H9 (cell line): ENCODE measurements at regions not wholly inside any gene's neighbourhood (a gene's known extent, or its start where the extent isn't known, plus 50 kb on each side); places are given as distances from the start of the nearest gene placed in this dataset.

Source experiments
- DNase-seq: peaks from one replicate; pipeline ENCODE4 v3.0.0-alpha.2; 2017
- H2AFZ ChIP-seq: one replicate; pipeline ENCODE4 v1.6.1; 2013; ENCODE audit warnings: mild to moderate bottlenecking, low read length, control low read depth, moderate library complexity
- H2AK5ac ChIP-seq: 2 replicates; pipeline ENCODE4 v1.6.1; 2013; ENCODE audit warnings: low read length, control low read depth, mixed read lengths; ENCODE audit not compliant: insufficient read length
- H2BK120ac ChIP-seq: one replicate; pipeline ENCODE4 v1.6.1; 2013; ENCODE audit warnings: low read depth, mild to moderate bottlenecking, low read length, control low read depth, inconsistent platforms; ENCODE audit not compliant: poor library complexity, severe bottlenecking
- H2BK12ac ChIP-seq: 2 replicates; pipeline ENCODE4 v1.6.1; 2013; ENCODE audit warnings: low read length, control low read depth, mixed read lengths, low read depth; ENCODE audit not compliant: insufficient read length
- H2BK15ac ChIP-seq: 2 replicates; pipeline ENCODE4 v1.6.1; 2013; ENCODE audit warnings: low read depth, low read length, control low read depth
- H2BK20ac ChIP-seq: one replicate; pipeline ENCODE4 v1.6.1; 2013; ENCODE audit warnings: low read depth, mild to moderate bottlenecking, low read length, control low read depth, inconsistent platforms; ENCODE audit not compliant: poor library complexity, severe bottlenecking
- H2BK5ac ChIP-seq: 2 replicates; pipeline ENCODE4 v1.6.1; 2013; ENCODE audit warnings: low read length, control low read depth, mixed read lengths; ENCODE audit not compliant: insufficient read length
- H3K14ac ChIP-seq: 2 replicates; pipeline ENCODE4 v1.6.1; 2013; ENCODE audit warnings: low read length, control low read depth; ENCODE audit not compliant: insufficient read depth
- H3K18ac ChIP-seq: 2 replicates; pipeline ENCODE4 v1.6.1; 2013; ENCODE audit warnings: low read depth, mild to moderate bottlenecking, mixed read lengths, low read length, control low read depth; ENCODE audit not compliant: insufficient read length
- H3K23ac ChIP-seq: 2 replicates; pipeline ENCODE4 v1.6.1; 2013; ENCODE audit warnings: low read length, control low read depth, mixed read lengths, low read depth; ENCODE audit not compliant: insufficient read length
- H3K23me2 ChIP-seq: 2 replicates; pipeline ENCODE4 v1.6.1; 2013; ENCODE audit warnings: low read depth, mild to moderate bottlenecking, mixed read lengths, low read length, control low read depth; ENCODE audit not compliant: insufficient read length, poor library complexity, severe bottlenecking
- H3K27ac ChIP-seq: 2 replicates; pipeline ENCODE4 v1.5.1; 2013; ENCODE audit warnings: low read length, control low read depth, mixed read lengths, low read depth; ENCODE audit not compliant: insufficient read length
- H3K27me3 ChIP-seq: 2 replicates; pipeline ENCODE4 v1.6.1; 2013; ENCODE audit warnings: low read length, control low read depth, inconsistent platforms; ENCODE audit not compliant: insufficient read depth
- H3K4ac ChIP-seq: 2 replicates; pipeline ENCODE4 v1.6.1; 2013; ENCODE audit warnings: low read depth, mild to moderate bottlenecking, control low read depth, inconsistent platforms, low read length, moderate library complexity
- H3K4me1 ChIP-seq: 2 replicates; pipeline ENCODE4 v1.6.1; 2013; ENCODE audit warnings: low read length, control low read depth, inconsistent platforms; ENCODE audit not compliant: insufficient read depth
- H3K4me2 ChIP-seq: 2 replicates; pipeline ENCODE4 v1.6.1; 2013; ENCODE audit warnings: low read length, control low read depth, mixed read lengths; ENCODE audit not compliant: insufficient read length, insufficient read depth
- H3K56ac ChIP-seq: 2 replicates; pipeline ENCODE4 v1.6.1; 2013; ENCODE audit warnings: low read depth, mild to moderate bottlenecking, mixed read lengths, low read length, control low read depth; ENCODE audit not compliant: insufficient read length
- H3K79me1 ChIP-seq: 2 replicates; pipeline ENCODE4 v1.6.1; 2013; ENCODE audit warnings: low read depth, mild to moderate bottlenecking, moderate library complexity, low read length, control low read depth, inconsistent platforms; ENCODE audit not compliant: insufficient read depth, poor library complexity, severe bottlenecking
- H3K79me2 ChIP-seq: 2 replicates; pipeline ENCODE4 v1.6.1; 2013; ENCODE audit warnings: low read length, control low read depth, inconsistent platforms; ENCODE audit not compliant: insufficient read depth
- H3K9ac ChIP-seq: 2 replicates; pipeline ENCODE4 v1.6.1; 2013; ENCODE audit warnings: low read length, control low read depth, mixed read lengths; ENCODE audit not compliant: insufficient read length; ENCODE audit errors: extremely low read depth
- H3K9me3 ChIP-seq: one replicate; pipeline ENCODE4 v1.6.1; 2013; ENCODE audit warnings: low read depth, low read length, inconsistent platforms; ENCODE audit not compliant: control insufficient read depth
- H3T11ph ChIP-seq: one replicate; pipeline ENCODE4 v1.6.1; 2013; ENCODE audit warnings: mild to moderate bottlenecking, low read length, control low read depth, inconsistent platforms
- H4K20me1 ChIP-seq: one replicate; pipeline ENCODE4 v1.6.1; 2013; ENCODE audit not compliant: control insufficient read depth, insufficient read length, insufficient read depth
- H4K5ac ChIP-seq: 2 replicates; pipeline ENCODE4 v1.6.1; 2013; ENCODE audit warnings: low read depth, mild to moderate bottlenecking, mixed read lengths, low read length, control low read depth; ENCODE audit not compliant: insufficient read length
- H4K8ac ChIP-seq: replicated peaks from 2 replicates; pipeline ENCODE4 v1.6.1; 2013; ENCODE audit warnings: low read length, control low read depth, mixed read lengths, low read depth; ENCODE audit not compliant: insufficient read length
- H4K91ac ChIP-seq: 2 replicates; pipeline ENCODE4 v1.6.1; 2013; ENCODE audit warnings: low read depth, mild to moderate bottlenecking, moderate library complexity, mixed read lengths, low read length, control low read depth; ENCODE audit not compliant: insufficient read length
- H3K27ac Mint-ChIP-seq, 3 experiments: 2 replicates in 2 of 3; 3 replicates in 1 of 3; pipeline ENCODE4 v1.8.0; 2020 to 2021; ENCODE audit warnings: mixed read lengths in 3 of 3, mild to moderate bottlenecking in 1 of 3, moderate library complexity in 1 of 3
- H3K27me3 Mint-ChIP-seq: 2 replicates; pipeline ENCODE4 v1.8.0; 2021; ENCODE audit warnings: low read depth, mild to moderate bottlenecking, moderate library complexity, mixed read lengths
- H3K36me3 Mint-ChIP-seq, 3 experiments: 2 replicates in 2 of 3; 3 replicates in 1 of 3; pipeline ENCODE4 v1.8.0; 2020 to 2021; ENCODE audit warnings: low read depth in 3 of 3, mixed read lengths in 3 of 3; ENCODE audit not compliant: insufficient read depth in 1 of 3
- H3K4me1 Mint-ChIP-seq, 2 experiments: 2 replicates each; pipeline ENCODE4 v1.8.0; 2020; ENCODE audit warnings: mixed read lengths in 2 of 2
- H3K4me3 Mint-ChIP-seq, 2 experiments: 2 replicates in 1 of 2; 3 replicates in 1 of 2; pipeline ENCODE4 v1.8.0; 2020 to 2021; ENCODE audit warnings: mild to moderate bottlenecking in 2 of 2, mixed read lengths in 2 of 2, moderate library complexity in 1 of 2
- H3K9me3 Mint-ChIP-seq, 2 experiments: 2 replicates in 1 of 2; 3 replicates in 1 of 2; pipeline ENCODE4 v1.8.0; 2020; ENCODE audit warnings: mild to moderate bottlenecking in 2 of 2, mixed read lengths in 2 of 2, moderate library complexity in 1 of 2
- CTCF ChIP-seq: fragments of 200-600 bp; sonication (generic); conservative IDR thresholded peaks from 3 replicates; pipeline ENCODE4 v1.8.0; 2021; ENCODE audit warnings: antibody characterized with exemption, mild to moderate bottlenecking
- WGBS: extraction: QIAGEN DNeasy Blood & Tissue Kit; methylation state at CpG from one replicate; pipeline ENCODE4 v1.1.7; 2013; ENCODE audit warnings: missing lambda C conversion rate, low lambda C conversion rate, mixed read lengths; ENCODE audit not compliant: insufficient read length; ENCODE audit errors: extremely low coverage; 5-methylcytosine and 5-hydroxymethylcytosine counted together

- H3K4ac ChIP-seq: no peak overlapping the region
- no peak overlapping the region for H3K4me2 ChIP-seq
- no peak for TF ChIP-seq CTCF
- Mint-ChIP-seq H3K4me3 (no peak overlapping the region), H3K36me3 (no peaks in the 10 kb centered on the region), H3K27ac (no peak overlapping the region), H3K9me3 (peaks cover 4 to 17% of the 10 kb centered on the region in 2 experiments), H3K4me1 (no peaks in the 10 kb centered on the region), H3K27me3 (peaks cover 2% of the 10 kb centered on the region; the same call in 1 of the 2 replicates)
- H2BK20ac ChIP-seq: no peak overlapping the region
- H3K23ac ChIP-seq: no peak overlapping the region
- H3T11ph ChIP-seq: no peak overlapping the region
- no peak overlapping the region for H3K14ac ChIP-seq
- H3K9me3 ChIP-seq: peaks cover 6% of the 10 kb centered on the region
- no peaks in the 10 kb centered on the region for H3K79me1 ChIP-seq
- H2BK15ac ChIP-seq: no peak overlapping the region
- H2AK5ac ChIP-seq: no peak overlapping the region
- H2AFZ ChIP-seq: no peak overlapping the region
- no peak overlapping the region for H3K18ac ChIP-seq
- no peaks in the 10 kb centered on the region for H4K20me1 ChIP-seq
- H3K23me2 ChIP-seq: no peaks in the 10 kb centered on the region
- H3K56ac ChIP-seq: no peak overlapping the region
- H2BK5ac ChIP-seq: no peak overlapping the region
- DNase-seq: no peak
- H3K9ac ChIP-seq: no peak overlapping the region
- no peak overlapping the region for H4K91ac ChIP-seq
- H4K8ac ChIP-seq: no peak overlapping the region
- H3K27me3 ChIP-seq: no peaks in the 10 kb centered on the region
- H2BK120ac ChIP-seq: no peak overlapping the region
- no peak overlapping the region for H2BK12ac ChIP-seq
- WGBS: no CpG with 5 or more reads among the region's 2 CpGs
- no peak overlapping the region for H3K27ac ChIP-seq
- no peaks in the 10 kb centered on the region for H3K4me1 ChIP-seq
- H3K79me2 ChIP-seq: no peaks in the 10 kb centered on the region
- no peak overlapping the region for H4K5ac ChIP-seq
These were observed 172.6 kb upstream of the MOCS1 start for GRCh38 chr6:40106840-40107239.
